GM12878 (cell line): ENCODE measurements at regions not wholly inside any gene's neighbourhood (a gene's known extent, or its start where the extent isn't known, plus 50 kb on each side); places are given as distances from the start of the nearest gene placed in this dataset.

Experiments
- ATAC-seq: fragments of 200-7000 bp; cut with Tn5 transposase; 3 replicates; pipeline ENCODE4 v1.9.1; 2020; ENCODE audit warnings: mild to moderate bottlenecking, moderate library complexity
- BruUV-seq: library from RNA; stranded (reverse); fragments of 400-500 nt; replicated peaks from 2 replicates; lab custom pipeline; 2021; lab: Mats Ljungman, UMichigan
- CTCF ChIA-PET: fragments of 300-600 bp; sonication (Branson Sonifier 250); formaldehyde crosslinking; extraction: SDS; loops from one replicate; lab custom pipeline; 2021; ENCODE audit warnings: inconsistent platforms; lab: Yijun Ruan, JAX
- POLR2A ChIA-PET: fragments of 350-600 bp; formaldehyde crosslinking; extraction: SDS; loops from one replicate; lab custom pipeline; 2021; ENCODE audit warnings: inconsistent platforms; lab: Charles Lee
- RAD21 ChIA-PET: fragments of 300-600 bp; sonication (Branson Sonifier 250); formaldehyde crosslinking; loops from one replicate; lab custom pipeline; 2023; ENCODE audit warnings: antibody characterized with exemption; ENCODE audit not compliant: unreplicated experiment; lab: Charles Lee
- SMC1A ChIA-PET: fragments of 300-600 bp; sonication (Branson Sonifier 250); formaldehyde crosslinking; loops from one replicate; lab custom pipeline; 2023; ENCODE audit not compliant: unreplicated experiment, uncharacterized antibody; lab: Charles Lee
- DNase-seq: peaks from one replicate; pipeline ENCODE4 v3.0.0-alpha.2; 2011; ENCODE audit warnings: low read depth, low spot score
- FAIRE-seq: peaks from 3 replicates; lab custom pipeline; 2011; peaks lifted over from hg19 to GRCh38; lab: Jason Lieb, UNC
- H2AFZ ChIP-seq: 2 replicates; pipeline ENCODE4 v1.6.0; 2011; ENCODE audit warnings: low read depth, low read length, control low read depth; ENCODE audit not compliant: control insufficient read depth
- H3K27ac ChIP-seq: 2 replicates; pipeline ENCODE4 v1.5.1; 2011; ENCODE audit warnings: control low read depth; ENCODE audit not compliant: control insufficient read depth, insufficient read depth
- H3K27me3 ChIP-seq, 2 experiments: replicated peaks in 1 of 2; 2 replicates each; pipeline versions ENCODE4 v1.6.0 to v1.6.1; 2011; ENCODE audit warnings: low read length in 1 of 2; ENCODE audit not compliant: control insufficient read depth in 2 of 2, insufficient read depth in 2 of 2
- H3K36me3 ChIP-seq, 2 experiments: 2 replicates each; pipeline ENCODE4 v1.5.1; 2011; ENCODE audit warnings: low read length in 1 of 2; ENCODE audit not compliant: control insufficient read depth in 2 of 2, insufficient read depth in 2 of 2
- H3K4me1 ChIP-seq: 2 replicates; pipeline ENCODE4 v1.6.1; 2011; ENCODE audit warnings: mild to moderate bottlenecking, low read length, moderate library complexity, mixed read lengths; ENCODE audit not compliant: control insufficient read depth, insufficient read depth
- H3K4me2 ChIP-seq: 2 replicates; pipeline ENCODE4 v1.6.0; 2011; ENCODE audit warnings: control low read depth; ENCODE audit not compliant: control insufficient read depth, insufficient read depth
- H3K4me3 ChIP-seq: fragments of 200-600 bp; sonication (generic); 2 replicates; pipeline ENCODE4 v1.5.1; 2016
- H3K79me2 ChIP-seq: 2 replicates; pipeline ENCODE4 v1.6.0; 2011; ENCODE audit warnings: low read length; ENCODE audit not compliant: control insufficient read depth, insufficient read depth
- H3K9ac ChIP-seq: 2 replicates; pipeline ENCODE4 v1.8.0; 2011; ENCODE audit warnings: low read length, control low read depth, mixed read lengths; ENCODE audit not compliant: control insufficient read depth, insufficient read depth
- H3K9me3 ChIP-seq: replicated peaks from 3 replicates; pipeline ENCODE4 v1.5.1; 2011; ENCODE audit warnings: mild to moderate bottlenecking, low read length; ENCODE audit not compliant: control insufficient read depth, insufficient read depth
- H4K20me1 ChIP-seq: 2 replicates; pipeline ENCODE4 v1.6.0; 2011; ENCODE audit not compliant: control insufficient read depth, insufficient read depth
- ASH2L ChIP-seq: fragments of 300-600, 200-600 bp; sonication (generic); IDR thresholded peaks from 2 replicates; pipeline ENCODE4 v1.6.1; 2017; ENCODE audit warnings: low read depth, mild to moderate bottlenecking, borderline replicate concordance
- CHD1 ChIP-seq: IDR thresholded peaks from 2 replicates; pipeline ENCODE4 v1.6.1; 2012; ENCODE audit warnings: low read depth, low read length, improper control_type of control experiment
- HCFC1 ChIP-seq: fragments of 150-350 bp; IDR thresholded peaks from 2 replicates; pipeline ENCODE4 v1.6.1; 2014; ENCODE audit warnings: low read length
- IKZF2 ChIP-seq, 2 experiments: fragments of 450-650 bp; IDR thresholded peaks; 2 replicates each; pipeline ENCODE4 v1.6.1; 2017; ENCODE audit warnings: mild to moderate bottlenecking in 2 of 2, moderate library complexity in 2 of 2
- SPI1 ChIP-seq: IDR thresholded peaks from 2 replicates; pipeline ENCODE4 v1.6.1; 2011; ENCODE audit warnings: low read depth, mild to moderate bottlenecking, low read length, moderate library complexity, borderline replicate concordance; ENCODE audit not compliant: insufficient read depth
- SUZ12 ChIP-seq: fragments of 200-600 bp; sonication (generic); IDR thresholded peaks from one replicate; pipeline ENCODE4 v1.6.1; 2018; ENCODE audit warnings: antibody characterized with exemption, mild to moderate bottlenecking; ENCODE audit not compliant: unreplicated experiment
- ZNF622 ChIP-seq: fragments of 450-650 bp; IDR thresholded peaks from 2 replicates; pipeline ENCODE4 v1.6.1; 2017; ENCODE audit warnings: mild to moderate bottlenecking, inconsistent platforms
- WGBS: methylation state at CpG from one replicate; pipeline ENCODE4 v1.1.6; 2016; ENCODE audit warnings: low lambda C conversion rate; ENCODE audit not compliant: insufficient replicate concordance, insufficient coverage; ENCODE audit errors: missing lambda C conversion rate; 5-methylcytosine and 5-hydroxymethylcytosine counted together
- in situ Hi-C: fragments of 300-500 bp; cut with MboI; formaldehyde crosslinking; loops from 9 replicates; pipeline ENCODE4 v1.14.3; 2018; ENCODE audit warnings: mixed read lengths
- intact Hi-C: fragments of 100-400 bp; cut with micrococcal nuclease; formaldehyde crosslinking; loops from one replicate; pipeline ENCODE4 v1.14.2; 2022; ENCODE audit not compliant: unreplicated experiment
- TF ChIP-seq, protein P1 (sequence below): IDR thresholded peaks from 2 replicates; pipeline ENCODE4 v1.6.1; 2012; ENCODE audit warnings: low read depth, low read length, improper control_type of control experiment
- TF ChIP-seq, protein P2 (sequence below): fragments of 450-650 bp; IDR thresholded peaks from 2 replicates; pipeline ENCODE4 v1.6.1; 2016; ENCODE audit warnings: mild to moderate bottlenecking

DNA sequence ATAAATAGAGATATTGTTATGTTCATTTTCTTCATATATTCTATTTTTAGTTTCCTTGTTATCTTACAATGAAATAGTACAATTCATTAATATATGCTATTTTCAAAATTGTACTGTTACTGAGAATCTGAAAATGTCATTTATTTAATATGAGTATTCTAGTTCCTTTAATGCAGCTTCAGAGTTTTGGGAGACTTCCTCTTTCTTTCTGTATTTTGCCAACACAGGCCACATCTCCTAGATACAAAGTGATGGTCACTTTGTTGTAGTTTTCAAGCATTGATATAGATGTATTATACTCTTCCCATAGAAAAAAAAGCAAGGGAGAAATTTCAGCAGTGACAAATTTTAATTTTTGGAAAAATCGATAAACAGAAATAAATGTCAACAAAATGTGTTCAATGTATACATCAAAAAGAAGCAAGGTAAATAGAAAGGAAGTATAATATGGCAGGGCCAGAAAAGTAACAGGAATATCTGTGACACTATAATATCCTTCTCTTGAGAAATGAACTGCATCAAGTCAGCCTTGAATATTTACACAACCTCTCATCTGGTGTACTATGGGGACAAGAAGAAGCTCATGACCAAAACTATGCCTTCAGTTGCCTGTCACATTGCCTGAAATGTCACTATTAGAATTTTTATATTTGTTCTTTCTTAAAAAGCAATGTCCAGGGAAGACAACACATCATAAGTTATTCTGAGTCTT is 396.0 kb downstream of the TBC1D32 start:
- H3K79me2 ChIP-seq, result no peaks in the 10 kb centered on the region
- H2AFZ ChIP-seq, result no peak overlapping the region
- no TSS peak for BruUV-seq
- H3K9me3 ChIP-seq, result no peaks in the 10 kb centered on the region
- FAIRE-seq (no peak), ATAC-seq (peak; percentile 63), DNase-seq (no peak)
- no peak overlapping the region for H3K4me2 ChIP-seq
- intact Hi-C loops (no loop called here), in situ Hi-C loops (no loop called here)
- RAD21 ChIA-PET, result interaction anchor here (1.3 kb wide), 1 partner anchor 22 kb away, joined by 3 read pairs; no protein-coding TSS in a partner anchor
- no peaks in the 10 kb centered on the region for H3K36me3 ChIP-seq
- SMC1A ChIA-PET, result interaction anchor here (1.0 to 2.4 kb wide), 4 partner anchors 17 to 27 kb away, joined by 3 to 9 read pairs (median 6); no protein-coding TSS in a partner anchor
- H3K27me3 ChIP-seq, result no peaks in the 10 kb centered on the region
- 100% methylated on average over 1 of the region's 1 CpG for WGBS
- no peak overlapping the region for H3K9ac ChIP-seq
- TF ChIP-seq HCFC1, result no peak
- no peak for TF ChIP-seq ASH2L
- no peak for TF ChIP-seq ZNF622
- TF ChIP-seq, protein P1, sequence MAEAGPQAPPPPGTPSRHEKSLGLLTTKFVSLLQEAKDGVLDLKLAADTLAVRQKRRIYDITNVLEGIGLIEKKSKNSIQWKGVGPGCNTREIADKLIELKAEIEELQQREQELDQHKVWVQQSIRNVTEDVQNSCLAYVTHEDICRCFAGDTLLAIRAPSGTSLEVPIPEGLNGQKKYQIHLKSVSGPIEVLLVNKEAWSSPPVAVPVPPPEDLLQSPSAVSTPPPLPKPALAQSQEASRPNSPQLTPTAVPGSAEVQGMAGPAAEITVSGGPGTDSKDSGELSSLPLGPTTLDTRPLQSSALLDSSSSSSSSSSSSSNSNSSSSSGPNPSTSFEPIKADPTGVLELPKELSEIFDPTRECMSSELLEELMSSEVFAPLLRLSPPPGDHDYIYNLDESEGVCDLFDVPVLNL, result no peak
- TF ChIP-seq IKZF2 (IDR thresholded peaks at IDR 0.05), result no peak
- TF ChIP-seq, protein P2, sequence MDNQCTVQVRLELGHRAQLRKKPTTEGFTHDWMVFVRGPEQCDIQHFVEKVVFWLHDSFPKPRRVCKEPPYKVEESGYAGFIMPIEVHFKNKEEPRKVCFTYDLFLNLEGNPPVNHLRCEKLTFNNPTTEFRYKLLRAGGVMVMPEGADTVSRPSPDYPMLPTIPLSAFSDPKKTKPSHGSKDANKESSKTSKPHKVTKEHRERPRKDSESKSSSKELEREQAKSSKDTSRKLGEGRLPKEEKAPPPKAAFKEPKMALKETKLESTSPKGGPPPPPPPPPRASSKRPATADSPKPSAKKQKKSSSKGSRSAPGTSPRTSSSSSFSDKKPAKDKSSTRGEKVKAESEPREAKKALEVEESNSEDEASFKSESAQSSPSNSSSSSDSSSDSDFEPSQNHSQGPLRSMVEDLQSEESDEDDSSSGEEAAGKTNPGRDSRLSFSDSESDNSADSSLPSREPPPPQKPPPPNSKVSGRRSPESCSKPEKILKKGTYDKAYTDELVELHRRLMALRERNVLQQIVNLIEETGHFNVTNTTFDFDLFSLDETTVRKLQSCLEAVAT, result no peak
- TF ChIP-seq SPI1, result peak; percentile 70; the same call in 1 of the 2 replicates
- no peak for TF ChIP-seq SUZ12
- no peak for TF ChIP-seq CHD1
- peaks cover 8% of the 10 kb centered on the region; the same call in 1 of the 2 replicates for H3K4me1 ChIP-seq
- CTCF ChIA-PET, result interaction anchor here (0.8 to 1.0 kb wide), 2 partner anchors 21 to 26 kb away, joined by 3 read pairs; no protein-coding TSS in a partner anchor
- H3K4me3 ChIP-seq, result no peak overlapping the region
- no peaks in the 10 kb centered on the region for H4K20me1 ChIP-seq
- POLR2A ChIA-PET, result no interaction called here
- H3K27ac ChIP-seq, result no peak overlapping the region; the same call in 1 of the 2 replicates
